ENCODE measurements at regions not wholly inside any gene's neighbourhood (a gene's known extent, or its start where the extent isn't known, plus 50 kb on each side); places are given as distances from the start of the nearest gene placed in this dataset.

DNA sequence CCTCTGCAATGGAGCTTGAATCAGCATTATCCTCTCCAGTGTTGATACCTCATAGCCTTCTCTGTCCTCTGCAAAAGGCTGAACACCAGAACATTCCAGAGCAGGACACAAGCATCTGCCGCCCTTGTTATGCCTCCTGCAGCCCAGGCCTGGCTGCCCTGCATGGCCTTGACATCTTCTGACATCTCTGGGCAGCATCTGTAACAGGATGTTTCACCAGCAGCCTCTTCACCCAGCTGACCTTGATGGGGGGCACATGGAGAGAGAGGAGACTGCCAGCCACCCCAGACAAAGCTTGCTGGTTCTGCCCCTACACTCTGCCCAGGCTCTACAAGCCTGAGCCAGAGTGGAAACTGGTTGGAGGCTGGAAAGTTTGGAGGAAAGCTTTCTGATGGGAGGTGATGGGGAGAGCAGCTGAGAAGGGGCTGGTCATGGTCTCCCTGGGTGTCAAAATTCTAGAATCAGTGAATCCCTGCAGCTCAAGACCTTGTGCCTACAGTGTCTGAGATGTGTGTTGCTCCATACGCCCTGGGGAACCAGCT, 145.1 kb downstream of the MRPL14 start:
- DNase-seq (ENCODE audit: low read depth), result no peak

DNA sequence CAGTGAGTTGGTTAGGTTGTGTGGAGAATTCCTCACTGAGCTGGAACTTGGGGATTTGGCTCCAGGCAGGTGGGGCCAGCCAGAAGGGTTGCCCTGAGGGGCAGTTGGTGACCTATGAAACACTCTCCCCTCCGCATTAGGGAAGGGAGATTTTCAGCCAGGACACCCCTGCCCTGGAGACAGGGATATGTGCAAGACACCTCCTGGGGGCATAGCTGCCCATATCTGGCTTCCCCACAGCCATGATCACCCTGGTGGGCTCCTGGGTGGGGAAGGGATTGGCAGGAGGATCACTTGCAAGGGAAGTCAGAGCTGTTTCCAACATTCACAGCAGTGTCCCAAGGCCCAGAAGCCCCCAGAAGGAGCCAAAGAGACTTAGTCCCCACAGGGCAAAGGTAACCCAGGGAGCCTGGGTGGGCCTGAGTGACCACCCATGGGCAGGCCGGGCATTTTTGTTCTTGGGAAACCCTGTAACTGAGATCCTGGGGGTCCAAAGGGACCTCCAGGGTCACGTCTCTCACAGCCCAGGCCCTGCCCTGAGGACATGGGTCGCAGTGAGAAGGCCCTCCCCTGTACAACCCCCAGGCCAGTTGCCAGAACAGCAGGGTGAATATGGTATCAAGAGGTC, 145.8 kb downstream of the MRPL14 start:
- DNase-seq (ENCODE audit: low read depth), result no peak

DNA sequence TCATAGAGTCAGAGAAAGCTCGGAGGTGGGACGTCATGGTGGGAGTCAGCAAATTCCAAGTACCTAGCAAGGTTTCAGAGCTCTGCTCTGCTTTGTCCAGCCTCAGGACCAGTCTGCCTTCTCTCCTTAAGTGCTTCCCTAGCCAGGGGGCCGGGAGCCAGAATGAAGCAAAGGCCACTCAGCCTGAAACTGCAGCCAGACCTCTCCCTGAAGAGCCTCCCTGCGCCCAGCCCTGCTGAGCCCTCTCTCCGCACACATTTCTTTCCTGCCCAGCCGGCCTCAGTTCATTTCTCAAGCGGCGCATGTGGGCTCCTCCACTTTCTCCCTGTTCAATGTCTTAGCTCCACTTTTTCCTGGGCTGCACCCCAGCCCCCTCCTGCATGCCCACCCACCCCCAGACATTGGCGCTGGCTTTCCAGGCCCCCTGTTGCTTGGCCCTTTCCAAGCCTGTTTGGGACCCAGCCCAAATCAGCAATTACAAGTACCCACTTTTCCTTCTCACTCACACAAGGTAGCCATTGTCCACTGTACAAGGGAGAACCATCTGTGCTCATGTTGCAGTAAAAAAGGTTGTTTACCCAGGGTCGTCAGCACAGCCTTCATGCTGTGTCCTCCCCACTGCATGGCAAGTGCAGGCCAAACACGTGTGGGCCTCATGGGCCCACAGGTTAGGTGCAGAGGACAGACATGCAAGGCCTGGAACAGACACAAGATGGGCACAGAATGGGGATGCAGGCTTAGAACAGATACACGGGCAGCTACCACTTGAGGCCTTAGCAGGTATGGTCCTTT, 147.1 kb downstream of the MRPL14 start:
- no peak for DNase-seq (ENCODE audit: low read depth)

DNA sequence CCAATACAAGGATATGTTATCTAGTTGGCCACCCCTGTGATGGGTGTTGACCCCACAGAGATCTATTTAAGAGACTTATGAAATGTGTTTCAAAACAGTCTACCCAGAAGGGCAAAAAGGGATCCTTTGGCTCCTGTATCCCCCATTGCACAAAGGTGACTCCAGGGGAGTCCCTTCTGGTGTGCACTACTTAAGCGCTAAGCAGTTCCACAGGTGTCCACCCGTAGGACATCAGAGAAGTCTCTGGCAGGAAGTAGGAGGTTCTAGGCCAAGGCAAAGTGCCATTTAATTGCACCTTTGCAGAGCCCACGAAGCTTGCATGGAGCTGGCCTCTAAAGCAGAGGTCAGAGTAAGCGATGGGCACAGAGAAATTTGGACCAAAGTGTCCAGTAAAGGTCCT, 147.7 kb downstream of the MRPL14 start:
- no peak for DNase-seq (ENCODE audit: low read depth)

DNA sequence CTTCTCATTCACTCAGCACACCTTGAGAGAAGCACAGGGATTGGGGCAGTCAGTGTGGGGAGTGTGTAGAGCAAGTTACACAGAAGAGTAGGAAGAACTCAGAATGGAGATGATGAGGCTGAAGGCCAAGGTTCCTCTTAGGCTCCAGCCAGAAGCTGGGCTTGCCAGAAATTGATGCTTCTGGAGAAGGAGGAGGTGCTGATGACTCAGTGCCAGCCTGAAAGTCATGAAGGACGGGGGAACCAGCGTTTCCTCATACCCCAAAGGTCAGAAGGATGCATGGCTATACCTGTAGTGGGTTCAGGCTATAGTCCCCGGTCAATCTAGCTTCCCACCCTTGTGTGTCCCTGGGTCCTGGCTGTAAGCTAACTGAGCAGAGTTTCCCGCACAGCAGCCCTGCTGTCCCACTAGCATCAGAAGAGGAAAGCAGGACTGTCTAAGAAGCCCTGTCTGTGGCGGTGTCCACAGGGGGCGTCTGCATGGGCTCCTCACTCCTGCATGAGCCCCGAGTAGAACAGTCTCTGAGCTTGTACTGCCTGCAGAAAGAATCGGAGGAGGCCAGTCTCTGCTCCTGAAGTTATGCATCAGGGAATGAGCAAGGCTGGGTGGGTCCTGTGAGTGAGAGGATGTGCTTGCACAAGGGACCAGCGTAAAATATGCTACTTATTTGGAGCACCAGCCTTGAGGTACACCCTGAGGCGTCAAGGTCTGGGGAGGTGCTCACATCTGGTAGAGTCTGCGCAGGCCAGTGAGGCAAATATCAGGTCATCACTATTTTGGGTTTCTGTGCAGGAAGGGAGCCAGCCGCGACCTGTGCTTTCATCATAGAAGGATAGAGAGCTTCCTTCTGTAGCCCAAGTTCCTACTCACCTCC, 148.5 kb downstream of the MRPL14 start:
- no peak for DNase-seq (ENCODE audit: low read depth)

DNA sequence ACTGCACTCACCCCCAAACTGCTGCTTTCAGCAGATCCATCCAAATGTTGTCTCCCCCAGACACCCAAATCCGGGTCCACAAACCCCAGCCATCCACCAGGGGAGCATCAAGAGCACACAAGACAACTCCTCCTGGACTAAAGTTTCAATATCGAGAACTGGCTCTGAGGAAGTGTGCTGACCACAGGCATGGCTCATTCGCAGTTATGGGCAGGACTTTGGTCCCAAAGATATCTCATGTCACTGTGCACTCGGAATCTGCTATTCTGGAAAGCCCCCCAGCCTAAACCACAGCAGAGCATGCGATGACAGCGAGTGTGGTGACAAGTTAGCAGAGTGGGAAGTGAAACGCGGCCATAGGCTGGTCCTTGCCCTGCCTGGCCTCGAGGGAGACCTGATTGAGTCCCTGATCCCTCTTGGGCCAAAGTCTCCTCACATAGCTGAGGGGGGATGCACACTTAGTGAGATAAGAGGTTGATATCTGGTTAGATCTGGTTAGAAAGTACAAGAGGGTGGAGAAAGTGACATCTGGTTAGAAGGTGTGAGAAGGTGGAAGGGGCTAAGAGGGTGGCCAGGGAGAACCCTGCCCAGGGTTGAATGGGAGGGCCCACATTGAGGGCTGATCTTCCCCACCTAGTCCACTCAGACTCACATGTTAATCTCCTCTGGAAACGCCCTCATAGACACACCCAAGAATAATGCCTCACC, 149.7 kb downstream of the MRPL14 start:
- DNase-seq (ENCODE audit: low read depth), result no peak

DNA sequence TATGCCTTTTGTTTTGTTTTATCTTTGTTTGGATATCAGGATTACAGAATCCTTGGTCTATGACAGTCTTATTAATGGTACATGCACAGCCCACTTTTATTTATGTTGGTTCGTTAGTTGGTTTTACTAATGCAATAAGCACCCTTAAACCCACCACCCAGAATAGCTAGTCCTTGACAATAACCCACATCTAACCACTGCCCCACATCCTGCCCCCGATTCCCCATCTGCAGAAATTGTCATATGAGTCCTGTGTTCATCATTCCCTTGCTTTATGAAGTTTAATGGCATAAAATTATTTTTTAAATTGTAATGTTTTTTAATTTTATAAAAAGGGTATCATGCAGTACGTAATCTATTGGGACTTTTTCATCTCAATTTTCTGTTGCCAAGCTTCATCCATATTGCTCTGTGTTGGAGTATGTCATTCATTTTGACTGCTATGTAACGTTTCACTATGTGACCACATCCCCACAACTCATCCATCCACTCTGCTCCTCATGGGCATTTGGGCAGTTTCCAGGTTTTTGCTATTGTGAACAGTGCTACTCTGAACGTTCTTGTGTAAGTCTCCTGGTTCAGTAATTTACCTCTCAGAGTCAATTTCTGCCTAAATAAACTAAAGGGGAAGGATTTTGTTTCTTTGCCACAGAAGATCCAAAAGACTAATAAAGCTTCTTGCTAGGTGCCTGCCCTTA, 150.4 kb downstream of the MRPL14 start:
- DNase-seq (ENCODE audit: low read depth), result no peak

DNA sequence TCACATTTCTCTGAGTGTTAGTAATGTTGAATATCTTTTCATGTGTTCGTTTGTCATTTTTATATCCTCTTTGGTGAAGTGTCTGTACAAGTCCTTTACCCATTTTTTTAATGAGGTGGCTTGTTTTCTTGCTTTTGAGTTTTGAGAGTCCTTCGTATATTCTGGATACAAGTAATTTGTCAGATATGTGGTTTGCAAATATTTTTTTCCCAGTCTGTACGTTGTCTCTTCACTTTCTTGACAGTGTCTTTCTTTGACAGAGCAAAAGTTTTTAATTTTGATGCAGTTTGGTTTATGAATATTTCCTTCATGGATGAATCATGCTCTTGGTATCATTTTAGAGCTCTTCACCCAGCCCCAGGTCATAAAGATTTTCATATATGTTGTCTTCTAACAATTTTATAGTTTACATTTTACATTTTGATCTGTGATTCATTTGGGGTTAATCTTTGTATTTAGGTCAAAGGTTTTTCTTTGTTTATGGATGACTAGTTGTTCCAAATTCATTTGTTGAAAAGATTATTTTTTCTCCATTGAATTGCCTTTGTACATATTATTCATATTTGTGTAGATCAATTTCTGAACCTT, 152.5 kb downstream of the MRPL14 start:
- DNase-seq (ENCODE audit: low read depth), result no peak

DNA sequence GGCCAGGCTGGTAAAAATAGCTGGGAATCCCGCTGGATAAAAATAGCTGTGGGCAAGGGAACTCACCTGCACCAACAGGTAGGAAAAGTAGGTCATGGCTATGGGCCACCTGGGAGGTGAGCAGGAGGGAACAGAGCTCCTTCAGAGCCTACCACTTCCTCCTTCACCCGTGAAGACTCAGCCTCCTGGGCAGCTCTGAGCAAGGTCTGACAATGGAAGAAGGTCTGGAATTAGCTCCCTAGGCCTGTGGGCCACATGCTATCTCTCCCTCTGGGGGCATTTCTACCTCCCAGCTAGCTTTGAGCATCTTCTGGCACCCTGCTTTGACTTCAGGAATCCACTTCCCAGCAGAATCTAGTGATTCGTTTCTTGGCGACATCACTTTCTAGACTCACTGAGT, 153.9 kb downstream of the MRPL14 start:
- no peak for DNase-seq (ENCODE audit: low read depth)

DNA sequence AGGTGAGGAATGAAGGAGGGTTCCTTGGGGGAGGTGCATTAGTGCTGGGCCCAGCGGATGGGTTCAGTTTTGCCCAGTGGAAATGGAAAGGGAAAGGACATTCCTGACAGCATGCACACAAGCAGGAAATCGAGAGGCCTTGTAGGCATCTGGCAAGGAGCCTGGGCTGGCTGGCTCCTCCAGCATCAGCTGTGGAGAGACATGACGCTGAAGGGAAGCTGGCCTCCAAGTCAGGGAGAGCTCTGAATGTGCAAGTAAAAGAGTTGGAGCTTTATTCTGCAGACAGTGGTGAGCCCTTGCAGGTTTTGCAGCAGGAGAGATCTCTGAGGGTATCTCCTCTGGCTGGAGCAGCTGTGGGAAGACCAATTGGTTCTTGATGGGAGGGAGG, 154.3 kb downstream of the MRPL14 start:
- DNase-seq (ENCODE audit: low read depth), result no peak

DNA sequence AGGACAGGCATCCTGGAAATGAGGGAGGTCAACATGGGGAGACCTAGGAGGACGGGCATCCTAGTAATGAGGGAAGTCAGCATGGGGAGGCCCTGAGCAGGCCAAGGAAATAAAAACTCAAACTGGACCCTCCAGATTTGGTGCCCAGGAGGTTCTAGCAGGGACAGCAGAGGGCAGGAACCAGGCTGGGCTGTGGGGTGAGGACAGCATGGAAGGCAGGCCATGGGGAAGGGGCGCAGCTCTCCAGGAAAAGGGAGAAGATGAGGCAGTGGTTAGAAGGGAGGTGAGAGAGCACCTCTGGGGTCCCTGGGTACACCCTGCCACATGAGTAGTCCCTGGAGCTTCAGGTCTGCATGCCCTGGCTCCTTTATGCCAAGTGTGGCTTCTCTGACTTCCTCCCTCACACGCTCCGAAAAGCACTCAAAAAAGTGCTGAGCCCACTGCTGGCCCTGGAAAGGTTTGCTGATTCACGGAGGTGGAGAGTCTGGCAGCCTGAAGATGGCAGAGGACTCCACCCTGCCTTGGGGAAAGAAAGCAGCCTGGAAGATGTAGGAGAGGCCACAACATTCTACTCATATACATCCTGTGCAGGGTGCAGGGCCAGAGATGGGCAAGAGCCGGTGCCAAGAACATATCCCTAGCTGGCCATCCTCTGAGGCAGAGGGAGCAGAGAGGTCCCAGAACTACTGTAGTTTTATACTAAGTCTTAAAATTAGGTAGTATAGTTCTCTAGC, 154.9 kb downstream of the MRPL14 start:
- no peak for DNase-seq (ENCODE audit: low read depth)

DNA sequence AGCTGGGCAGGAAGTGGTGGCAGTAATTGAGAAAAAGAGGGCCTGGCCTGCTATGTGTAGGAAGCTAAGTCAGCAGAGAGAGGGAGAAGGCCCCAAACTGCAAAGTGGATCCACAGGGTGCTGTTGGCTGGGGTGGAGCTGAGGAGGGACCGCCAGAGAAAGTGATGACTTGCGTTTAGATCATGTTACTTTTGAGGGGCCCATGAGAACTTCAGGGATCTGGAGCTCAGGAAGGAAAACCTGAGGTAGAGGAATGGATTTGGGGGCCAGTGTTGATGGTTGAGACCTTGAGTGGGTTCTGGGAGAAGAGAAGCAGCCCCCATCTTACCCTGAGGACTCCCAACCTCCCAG, 155.5 kb downstream of the MRPL14 start:
- no peak for DNase-seq (ENCODE audit: low read depth)

DNA sequence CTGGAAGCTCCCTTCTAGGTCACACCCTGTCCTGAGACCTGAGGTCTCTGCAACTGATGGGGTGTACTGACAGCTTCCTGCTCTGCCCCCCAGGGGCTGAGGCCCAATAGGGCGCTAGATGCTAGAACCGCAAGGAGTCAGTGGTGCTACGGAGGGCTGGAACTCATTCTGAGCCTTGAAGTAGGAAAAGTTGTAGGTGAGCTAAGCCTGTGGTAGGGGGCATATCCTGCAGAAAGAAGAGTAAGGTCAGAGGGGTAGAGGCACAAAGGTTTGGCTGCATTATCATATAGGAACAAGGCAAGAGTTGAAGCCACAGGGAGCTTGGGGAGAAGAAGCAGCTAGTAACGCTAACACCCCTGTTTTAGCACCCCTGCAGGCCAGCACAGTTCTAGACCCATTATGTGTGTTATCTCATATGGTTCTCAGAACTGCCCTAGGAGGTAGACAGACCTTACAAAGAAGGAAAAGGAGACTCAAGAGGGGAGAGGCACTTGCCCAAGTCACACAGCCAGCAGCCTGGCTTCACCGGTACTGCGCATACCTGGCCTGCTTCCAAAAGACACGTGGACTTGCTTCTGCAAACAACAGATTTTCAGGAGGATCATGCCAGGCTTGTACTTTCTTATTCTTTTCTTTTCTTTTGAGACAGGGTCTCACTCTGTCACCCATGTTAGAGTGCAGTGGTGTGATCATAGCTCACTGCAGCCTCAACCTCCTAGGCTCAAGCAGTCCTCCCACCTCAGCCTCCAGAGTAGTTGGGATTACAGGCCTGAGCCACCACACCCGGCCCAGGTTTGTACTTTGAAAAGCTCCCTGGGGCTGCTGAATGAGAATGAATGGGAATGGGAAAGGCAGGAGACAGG, 156.1 kb downstream of the MRPL14 start:
- DNase-seq (ENCODE audit: low read depth), result no peak

DNA sequence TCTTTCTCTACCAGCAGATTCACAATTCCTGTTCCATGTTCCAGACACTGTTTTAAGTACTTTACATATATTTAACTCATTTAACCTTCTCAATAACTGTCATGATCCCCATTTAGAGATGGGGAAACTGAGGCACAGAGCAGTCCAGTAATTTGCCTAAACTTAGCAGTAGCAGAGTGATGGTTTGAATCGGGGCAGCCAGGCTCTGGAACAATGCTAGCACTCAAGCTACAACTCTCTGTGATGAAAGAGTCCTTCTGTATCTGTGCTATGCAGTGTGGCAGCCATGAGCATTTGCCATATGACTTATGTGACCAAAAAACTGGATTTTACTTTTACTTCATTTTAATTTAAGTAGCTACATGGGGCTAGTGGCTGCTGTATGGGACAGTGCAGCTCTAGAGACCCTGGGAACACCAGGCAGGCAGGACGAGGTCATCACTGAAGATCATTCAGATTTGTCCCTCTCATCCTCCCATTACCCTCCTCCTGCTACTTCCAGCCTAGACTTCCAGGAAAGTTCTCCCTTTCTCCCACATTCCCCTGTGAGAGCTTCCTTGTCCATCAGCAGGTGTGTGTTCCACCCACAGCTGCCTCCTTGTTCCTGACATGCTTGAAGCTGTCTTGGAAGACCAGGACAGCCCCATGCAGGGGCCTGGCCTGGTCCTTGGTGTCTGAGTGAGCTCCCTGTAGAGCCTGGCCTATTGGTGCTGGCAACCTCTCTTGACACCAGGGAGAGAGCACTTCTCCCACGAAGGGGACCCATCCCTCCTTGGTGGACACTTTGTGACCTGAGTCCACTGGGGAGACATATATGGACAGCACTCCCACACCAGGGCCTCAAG, 157.0 kb downstream of the MRPL14 start:
- DNase-seq (ENCODE audit: low read depth), result no peak

DNA sequence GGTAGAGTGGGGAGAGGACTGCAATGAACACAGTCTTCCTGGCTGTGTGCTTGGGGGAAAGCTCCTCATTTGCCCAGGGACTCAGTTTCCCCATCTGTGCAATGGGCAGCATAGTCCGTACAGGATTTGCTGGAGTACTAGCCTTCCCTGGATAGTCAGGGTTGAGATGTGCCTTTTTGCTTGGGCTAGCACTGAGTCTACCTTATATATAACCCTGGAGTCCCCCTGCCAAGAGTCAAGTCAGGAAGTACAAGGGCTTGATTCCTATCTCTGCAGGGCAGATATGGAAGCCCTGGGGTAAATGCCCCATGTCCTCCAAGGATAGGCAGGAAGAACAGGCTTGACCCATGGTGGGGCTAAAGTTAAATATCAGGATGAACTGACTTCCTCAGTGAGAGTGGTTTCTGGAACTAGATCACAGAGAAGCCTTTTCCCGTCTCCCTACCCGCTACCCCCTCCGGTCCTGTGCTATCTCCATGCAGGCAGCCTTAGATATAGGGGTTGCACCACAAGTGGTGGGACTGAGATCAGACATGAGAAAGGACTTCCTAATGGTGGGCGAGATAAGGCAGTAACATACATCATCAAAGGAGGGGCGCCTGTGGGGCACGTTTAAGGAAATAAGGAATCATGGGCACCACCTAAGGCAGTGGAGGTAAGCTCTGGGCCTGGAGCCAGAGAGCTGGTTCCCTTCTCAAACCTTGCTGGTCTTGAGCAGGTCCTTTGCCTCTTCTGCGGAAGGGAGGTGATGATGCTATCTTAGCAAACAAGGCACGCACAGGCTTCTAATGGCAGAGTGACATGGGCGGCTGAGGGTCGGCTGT, 157.9 kb downstream of the MRPL14 start:
- DNase-seq (ENCODE audit: low read depth), result no peak

DNA sequence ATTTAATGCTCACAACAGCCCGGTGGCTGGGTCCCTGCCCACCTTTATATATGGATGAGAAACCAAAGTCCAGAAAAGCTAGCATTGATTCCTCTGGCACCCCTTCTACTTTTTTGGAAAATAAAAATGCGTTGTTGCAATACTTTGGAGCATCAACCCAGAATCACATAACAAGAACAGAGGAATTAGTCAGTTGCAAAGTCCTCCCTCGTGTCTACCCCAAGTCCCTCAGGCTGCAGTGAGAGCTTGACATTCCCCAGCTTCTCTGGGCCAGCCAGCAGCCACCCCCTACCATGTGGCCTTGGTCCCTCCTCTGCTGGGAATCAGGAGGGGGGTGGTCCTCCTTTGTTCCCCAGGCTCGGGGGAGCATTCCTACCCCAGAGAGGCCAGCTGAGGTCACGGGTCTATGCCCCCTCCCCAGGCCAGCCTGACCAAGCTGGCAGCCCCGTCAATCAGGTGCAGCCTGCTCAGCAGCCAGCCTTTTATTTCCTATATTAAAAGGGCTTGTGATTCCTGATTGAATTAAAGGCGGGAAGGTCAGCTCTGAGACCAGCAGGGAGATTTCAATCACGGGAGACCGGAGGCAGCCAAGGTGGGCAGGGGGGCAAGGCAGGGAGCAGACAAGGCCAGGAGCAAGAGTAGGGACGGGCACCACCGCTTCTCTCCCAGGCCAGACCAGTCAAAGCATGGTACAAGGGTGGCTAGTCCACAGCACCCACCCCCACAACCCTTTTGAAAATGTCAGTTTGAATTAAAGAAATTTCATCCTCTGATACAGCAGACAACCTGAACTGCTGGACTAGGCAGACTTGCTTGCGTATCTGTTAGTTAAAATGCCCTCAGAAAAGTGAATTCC, 158.9 kb downstream of the MRPL14 start:
- DNase-seq (ENCODE audit: low read depth), result no peak

DNA sequence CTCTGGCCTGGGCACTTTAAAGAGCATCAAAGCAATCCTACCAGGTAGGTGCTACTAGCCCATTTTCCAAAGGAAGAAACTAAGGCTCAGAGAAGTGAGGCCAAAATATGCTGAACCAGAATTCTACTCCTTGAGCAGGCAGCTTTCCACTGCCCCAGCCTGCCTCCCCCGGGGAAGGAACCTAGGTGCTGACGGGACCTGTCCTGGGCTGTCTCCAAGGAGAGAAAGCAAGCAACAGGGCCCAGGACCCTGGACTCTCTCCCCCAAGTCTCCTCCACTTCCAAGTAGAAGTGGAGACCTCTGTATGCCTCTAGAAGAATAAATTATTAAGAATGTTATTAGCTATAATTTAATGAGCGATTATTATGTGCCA, 159.5 kb downstream of the MRPL14 start:
- DNase-seq (ENCODE audit: low read depth), result no peak
